Globus pallidus (tissue), 1 donor: ENCODE measurements at regions not wholly inside any gene's neighbourhood (a gene's known extent, or its start where the extent isn't known, plus 50 kb on each side); places are given as distances from the start of the nearest gene placed in this dataset.
A peak's percentile ranks its signal among the peaks of the same experiment; 100 is the strongest.

Source experiments
- DNase-seq: peaks from one replicate; pipeline ENCODE4 v3.0.0-alpha.2; 2015; ENCODE audit warnings: low spot score

DNA sequence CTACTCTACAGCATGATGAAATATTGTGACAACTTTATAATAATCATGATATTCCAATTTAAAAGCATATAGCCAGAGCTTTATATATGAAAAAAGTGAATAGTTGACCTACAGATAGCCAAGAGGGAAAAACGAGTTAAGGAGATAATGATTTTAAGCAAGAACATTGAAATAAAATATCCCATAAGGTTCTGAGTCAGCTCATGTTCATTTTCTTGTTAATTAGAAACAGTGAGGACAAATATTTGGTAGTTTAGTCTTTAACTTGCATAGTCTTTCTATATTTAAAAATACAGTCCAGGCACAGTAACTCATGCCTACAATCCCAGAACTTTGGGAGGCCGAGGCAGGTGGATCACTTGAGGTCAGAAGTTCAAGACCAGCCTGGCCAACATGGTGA lies 55.8 kb upstream of the CDH6 start:
- no peak for DNase-seq

- no peak for DNase-seq
These were observed 57.9 kb upstream of the CDH6 start for GRCh38 chr5:31135542-31135941.

GRCh38 chr5:31133488-31133887 lies 60.0 kb upstream of the CDH6 start:
- DNase-seq, result no peak

DNA sequence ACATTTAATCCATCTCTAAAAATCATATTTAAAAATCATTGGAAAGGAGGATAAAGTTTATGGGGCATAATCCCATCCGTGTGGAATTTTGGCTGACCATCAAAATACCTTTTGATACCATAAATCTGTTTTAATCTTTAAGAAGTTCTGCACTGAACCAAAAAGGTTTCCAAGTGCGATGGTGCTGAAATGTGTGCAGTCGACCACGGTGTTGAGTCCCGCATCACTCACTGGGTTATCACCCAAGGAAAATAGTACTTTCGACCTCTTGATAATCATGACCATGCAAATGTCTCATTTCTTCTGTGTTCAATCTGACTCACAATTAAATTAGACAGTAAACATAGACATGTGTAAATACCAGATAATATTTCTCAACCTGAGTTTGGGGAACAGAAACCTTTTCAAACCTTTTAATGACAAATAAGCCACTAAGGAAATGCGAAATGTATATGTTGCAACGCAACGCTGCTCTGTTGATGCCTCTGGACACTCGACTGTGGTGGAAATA lies 62.0 kb upstream of the CDH6 start:
- DNase-seq, result no peak

GRCh38 chr5:31130676-31131075 lies 62.8 kb upstream of the CDH6 start:
- DNase-seq, result no peak

- DNase-seq, result no peak
These were observed 68.7 kb upstream of the CDH6 start for GRCh38 chr5:31124651-31125305.

- no peak for DNase-seq
These were observed 69.5 kb upstream of the CDH6 start for GRCh38 chr5:31124026-31124425.

DNA sequence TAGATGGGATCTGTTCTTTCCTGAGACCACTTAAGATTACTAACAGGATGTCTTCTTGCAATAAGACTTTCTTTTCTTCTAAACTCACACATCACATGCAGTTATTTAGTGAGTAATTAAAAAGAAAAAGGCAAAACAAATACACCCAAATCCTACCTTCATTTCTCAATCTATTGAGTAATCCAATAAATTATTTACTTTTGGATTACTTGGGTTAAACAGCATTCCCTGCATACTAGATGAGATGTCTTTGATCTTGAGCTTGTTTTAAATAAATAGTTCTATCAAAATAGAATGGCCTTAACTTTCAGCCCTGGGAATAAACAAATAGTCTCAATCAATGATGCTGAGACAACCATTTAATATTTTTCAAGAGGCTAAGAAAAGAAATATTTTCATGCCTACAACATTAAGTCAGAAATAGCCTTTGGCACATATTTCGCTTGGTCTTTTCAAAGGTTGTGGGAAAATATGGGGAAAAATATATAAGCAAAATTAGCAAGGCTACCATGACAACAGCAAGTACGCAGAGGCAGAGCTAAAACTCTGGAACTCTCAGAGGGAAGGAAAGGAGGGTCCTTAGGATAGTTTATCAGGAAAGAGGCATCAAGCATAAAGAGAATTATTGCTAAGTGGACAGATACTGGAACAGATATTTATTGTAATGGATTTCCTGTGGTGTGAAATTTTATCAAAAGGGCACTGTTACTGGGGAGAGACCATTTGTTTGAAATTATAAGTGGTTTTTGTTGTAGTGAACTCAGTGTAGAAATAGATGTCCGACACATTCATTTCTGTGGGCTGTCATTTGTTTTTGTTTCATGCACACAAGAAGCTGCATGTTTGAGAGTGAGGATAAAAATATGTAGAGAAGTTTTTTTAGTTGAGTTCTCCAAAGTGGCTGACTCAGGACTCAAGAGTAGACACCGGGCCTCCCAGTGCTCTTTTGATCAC lies 70.2 kb upstream of the CDH6 start:
- peak; percentile 33 for DNase-seq

DNA sequence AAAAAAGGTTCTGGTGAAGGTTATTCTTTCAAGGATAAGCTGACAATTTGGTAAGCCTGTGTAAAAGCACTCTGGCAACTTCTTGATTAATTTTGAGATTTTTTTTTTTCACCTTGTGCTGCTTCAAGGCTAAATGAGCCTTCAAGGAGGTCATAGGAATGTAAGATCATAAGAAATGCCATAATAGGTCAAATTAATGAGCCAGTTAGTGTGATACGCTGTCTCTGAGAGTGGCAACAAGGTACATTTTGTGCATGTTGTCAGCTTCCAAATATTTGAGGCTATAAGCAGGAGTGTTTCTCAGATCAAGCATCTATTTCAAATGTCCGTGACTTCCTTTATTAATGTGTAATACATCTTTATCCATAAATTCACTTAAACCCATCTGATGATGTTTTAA lies 72.3 kb upstream of the CDH6 start:
- no peak for DNase-seq

GRCh38 chr5:31120642-31120948 lies 72.9 kb upstream of the CDH6 start:
- no peak for DNase-seq

- no peak for DNase-seq
These were observed 73.4 kb upstream of the CDH6 start for GRCh38 chr5:31119938-31120641.

DNA sequence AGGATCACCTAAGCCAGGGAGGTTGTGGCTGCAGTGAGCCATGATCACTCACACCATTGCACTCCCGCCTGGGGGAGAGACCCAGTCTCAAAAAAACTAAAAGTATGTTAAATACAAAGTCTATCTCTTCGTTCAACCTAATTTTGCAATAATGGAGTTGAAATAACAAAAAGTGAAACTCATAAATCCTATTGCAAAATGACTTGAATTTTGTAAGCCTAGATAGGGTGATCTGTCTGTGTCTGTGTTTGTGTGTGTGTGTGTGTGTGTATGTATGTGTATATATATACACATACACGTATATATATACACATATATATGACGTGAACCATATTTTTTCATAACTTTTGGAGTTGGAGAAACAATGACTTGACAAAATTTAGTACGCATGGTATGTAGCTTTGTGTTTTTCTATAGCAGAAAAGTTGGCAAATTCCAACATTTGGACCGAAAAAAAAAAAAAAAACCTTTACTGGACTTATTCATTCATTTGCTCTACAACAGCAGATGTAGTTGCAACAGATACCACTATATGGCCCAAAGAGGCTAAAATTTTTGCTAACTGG lies 76.9 kb upstream of the CDH6 start:
- no peak for DNase-seq

GRCh38 chr5:31114817-31115216 lies 78.7 kb upstream of the CDH6 start:
- no peak for DNase-seq

GRCh38 chr5:31113666-31114350 lies 79.7 kb upstream of the CDH6 start:
- no peak for DNase-seq

- no peak for DNase-seq
These were observed 80.4 kb upstream of the CDH6 start for GRCh38 chr5:31113101-31113500.

- DNase-seq, result no peak
These were observed 86.4 kb upstream of the CDH6 start for GRCh38 chr5:31107091-31107518.

GRCh38 chr5:31106691-31107090 lies 86.8 kb upstream of the CDH6 start:
- DNase-seq, result no peak

GRCh38 chr5:31106278-31106677 lies 87.2 kb upstream of the CDH6 start:
- no peak for DNase-seq

GRCh38 chr5:31104775-31105174 lies 88.7 kb upstream of the CDH6 start:
- no peak for DNase-seq

DNA sequence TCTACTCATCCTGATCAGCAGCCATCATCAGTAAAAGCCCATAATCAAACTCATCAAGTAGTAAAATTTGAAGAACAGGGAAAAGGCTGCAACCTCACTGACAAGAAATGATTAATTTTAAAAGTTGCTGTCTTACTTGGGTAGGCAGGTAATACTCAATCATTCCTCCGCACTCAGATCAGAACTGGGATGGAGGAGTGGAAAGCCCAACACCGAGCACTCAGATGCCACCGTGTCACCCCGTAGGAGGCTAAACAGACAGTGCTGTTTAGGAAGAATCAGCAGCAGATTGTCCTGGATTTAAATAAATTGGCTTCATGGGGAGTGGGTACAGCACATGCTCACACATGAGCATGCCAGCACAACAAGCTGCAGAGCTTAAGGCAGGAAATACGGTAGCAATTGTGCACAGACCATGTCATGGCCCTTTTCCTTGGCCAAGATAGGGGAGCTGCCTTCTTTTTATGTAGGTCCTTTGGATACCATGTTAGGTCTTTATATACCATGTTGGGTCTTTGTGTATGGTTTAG lies 92.6 kb upstream of the CDH6 start:
- DNase-seq, result no peak

DNA sequence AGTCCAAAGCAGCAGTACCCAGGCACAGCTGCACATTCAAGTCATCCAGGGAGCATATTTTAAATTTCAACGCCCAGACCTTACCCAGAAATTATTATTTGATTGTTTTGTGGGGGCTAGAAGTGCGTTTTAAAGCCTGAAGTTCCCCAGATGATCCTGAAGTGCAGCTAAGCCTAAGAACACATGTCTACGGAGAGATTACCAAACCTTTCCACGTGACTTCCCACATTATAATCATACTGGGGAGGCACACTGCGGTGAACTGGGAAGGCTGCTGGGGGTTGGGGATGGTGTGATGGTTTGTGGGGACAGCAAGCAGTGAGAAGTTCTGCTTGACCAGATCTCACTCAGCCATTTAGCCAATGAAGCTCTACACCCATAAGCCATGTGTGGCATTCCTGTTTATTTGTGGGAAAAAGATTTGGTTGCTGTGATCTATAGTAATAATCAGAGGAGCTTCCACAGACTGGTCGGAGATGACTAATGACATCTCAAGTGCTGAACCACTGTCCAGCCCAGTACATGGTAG lies 93.4 kb upstream of the CDH6 start:
- DNase-seq, result no peak
